Fibroblast of villous mesenchyme (primary cell): ENCODE measurements at regions not wholly inside any gene's neighbourhood (a gene's known extent, or its start where the extent isn't known, plus 50 kb on each side); places are given as distances from the start of the nearest gene placed in this dataset.

Experiments used
- DNase-seq: peaks from one replicate; pipeline ENCODE4 v3.0.0-alpha.2; 2010; ENCODE audit warnings: low read depth
- H3K4me3 ChIP-seq: 2 replicates; pipeline ENCODE4 v1.5.1; 2011; ENCODE audit warnings: low read depth, mild to moderate bottlenecking, low read length
- CTCF ChIP-seq: IDR thresholded peaks from 2 replicates; pipeline ENCODE4 v1.5.1; 2012; ENCODE audit warnings: low read depth, mild to moderate bottlenecking, low read length; ENCODE audit not compliant: insufficient read depth

DNA sequence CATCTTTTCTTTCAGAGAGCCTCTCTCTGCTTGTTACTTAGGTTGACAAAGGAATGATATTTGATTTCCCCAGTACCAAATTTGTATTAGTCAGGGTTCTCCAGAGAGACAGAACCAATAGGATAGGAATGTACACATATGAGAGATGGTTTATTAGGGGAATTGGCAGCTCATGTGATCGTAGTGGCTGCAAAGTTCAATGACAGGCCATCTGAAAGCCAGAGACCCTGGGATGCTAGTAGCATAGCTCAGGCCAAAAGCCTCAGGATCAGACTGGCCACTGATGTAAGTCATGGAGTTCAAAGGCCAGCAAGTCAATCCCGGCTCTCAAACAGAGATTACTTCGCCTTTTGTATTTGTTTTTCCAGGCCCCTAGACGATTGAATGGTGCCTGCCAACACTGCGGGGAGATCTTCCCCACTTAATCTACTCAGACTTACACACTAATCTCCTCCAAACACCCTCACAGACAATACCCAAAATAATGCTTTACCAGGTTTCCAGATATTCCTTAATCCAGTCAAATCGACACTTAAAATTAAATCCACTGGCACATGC is 215.5 kb downstream of the ALDH8A1 start:
- no peak for TF ChIP-seq CTCF
- DNase-seq = no peak

GRCh38 chr6:134733801-134734200 is 216.1 kb downstream of the ALDH8A1 start:
- H3K4me3 ChIP-seq = no peak overlapping the region
- no peak for TF ChIP-seq CTCF
- no peak for DNase-seq

More for the DNA sequence above, 215.5 kb downstream of the ALDH8A1 start:
- H3K4me3 ChIP-seq = no peak overlapping the region

DNA sequence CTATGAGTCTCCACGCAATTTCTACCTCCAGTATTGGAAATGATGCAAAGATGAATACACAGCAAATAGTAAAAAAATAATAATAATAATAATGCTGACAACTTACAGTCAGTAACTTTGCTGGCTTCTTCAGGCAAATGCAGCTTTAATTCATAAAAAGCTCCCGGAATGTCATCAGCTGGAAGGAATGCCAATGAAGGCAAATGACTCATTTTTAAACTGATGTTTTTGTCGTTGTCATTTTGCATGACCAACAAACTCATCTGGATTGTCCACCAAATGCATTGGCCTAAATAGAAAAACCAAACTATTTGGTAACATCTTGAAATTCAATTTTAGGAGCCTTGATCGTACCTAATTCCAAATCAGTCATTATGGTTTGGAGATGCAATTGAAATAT is 217.1 kb downstream of the ALDH8A1 start:
- H3K4me3 ChIP-seq = no peak overlapping the region
- TF ChIP-seq CTCF = no peak
- no peak for DNase-seq

- DNase-seq = no peak
Observed at GRCh38 chr6:134731615-134732014, 218.3 kb downstream of the ALDH8A1 start.

GRCh38 chr6:134730013-134730412 is 219.9 kb downstream of the ALDH8A1 start:
- no peak overlapping the region for H3K4me3 ChIP-seq
- no peak for TF ChIP-seq CTCF
- no peak for DNase-seq

More at GRCh38 chr6:134731615-134732014, 218.3 kb downstream of the ALDH8A1 start:
- H3K4me3 ChIP-seq = no peak overlapping the region
- no peak for TF ChIP-seq CTCF

DNA sequence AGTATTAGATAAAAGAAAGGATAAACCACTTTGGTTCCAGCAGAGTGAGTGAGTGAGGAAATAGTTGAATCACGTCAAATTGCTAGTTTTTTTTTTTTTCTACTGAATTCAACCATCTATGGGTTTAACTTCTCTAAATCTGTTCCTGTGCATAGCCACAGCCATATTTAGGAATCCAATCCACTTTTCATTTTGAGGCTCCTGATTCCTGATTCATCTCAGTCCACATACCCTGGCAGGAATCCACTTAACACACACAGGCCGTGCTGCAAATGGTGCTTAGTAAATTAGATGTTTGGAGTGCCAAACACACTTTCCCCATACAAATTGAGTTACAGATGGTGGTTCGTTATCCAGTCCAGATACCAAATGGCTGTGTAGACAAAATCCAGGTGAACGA is 220.3 kb downstream of the ALDH8A1 start:
- no peak for DNase-seq
- no peak overlapping the region for H3K4me3 ChIP-seq
- no peak for TF ChIP-seq CTCF

- no peak for TF ChIP-seq CTCF
- no peak for DNase-seq
- no peak overlapping the region for H3K4me3 ChIP-seq
Observed at GRCh38 chr6:134727081-134727480, 222.8 kb downstream of the ALDH8A1 start.
